ENCODE measurements at regions not wholly inside any gene's neighbourhood (a gene's known extent, or its start where the extent isn't known, plus 50 kb on each side); places are given as distances from the start of the nearest gene placed in this dataset.

DNA sequence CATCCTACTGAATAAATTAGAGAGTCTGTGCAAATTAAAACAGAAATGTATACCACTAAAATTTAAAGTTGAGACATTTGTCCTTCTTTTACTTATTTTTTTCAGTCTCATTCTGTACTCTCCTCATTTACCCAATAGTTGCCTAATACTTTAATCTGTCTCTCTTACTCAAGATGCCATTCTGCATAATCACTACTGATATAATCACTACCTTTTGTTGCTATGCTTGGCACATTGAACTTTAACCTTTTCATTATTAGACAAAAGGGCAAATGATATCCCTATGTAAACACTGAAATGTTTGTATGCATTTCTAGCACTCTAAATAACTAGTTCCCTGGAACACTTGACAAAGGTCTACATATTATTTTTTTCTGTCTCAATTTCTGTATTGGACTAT lies 1108.3 kb upstream of the FLRT2 start:
- Mint-ChIP-seq H3K27me3 (ENCODE audit: unreplicated experiment) (no peaks in the 10 kb centered on the region), H3K36me3 (ENCODE audit: unreplicated experiment) (peaks cover 5% of the 10 kb centered on the region), H3K27ac (ENCODE audit: unreplicated experiment) (peak overlapping the region; percentile 44), H3K4me1 (ENCODE audit: unreplicated experiment) (peaks cover 32% of the 10 kb centered on the region), H3K9me3 (ENCODE audit: unreplicated experiment) (peaks cover 20% of the 10 kb centered on the region), H3K4me3 (ENCODE audit: unreplicated experiment) (no peak overlapping the region)
- DNase-seq (ENCODE audit: extremely low spot score, unreplicated experiment), result no peak
- TF ChIP-seq, protein P1, sequence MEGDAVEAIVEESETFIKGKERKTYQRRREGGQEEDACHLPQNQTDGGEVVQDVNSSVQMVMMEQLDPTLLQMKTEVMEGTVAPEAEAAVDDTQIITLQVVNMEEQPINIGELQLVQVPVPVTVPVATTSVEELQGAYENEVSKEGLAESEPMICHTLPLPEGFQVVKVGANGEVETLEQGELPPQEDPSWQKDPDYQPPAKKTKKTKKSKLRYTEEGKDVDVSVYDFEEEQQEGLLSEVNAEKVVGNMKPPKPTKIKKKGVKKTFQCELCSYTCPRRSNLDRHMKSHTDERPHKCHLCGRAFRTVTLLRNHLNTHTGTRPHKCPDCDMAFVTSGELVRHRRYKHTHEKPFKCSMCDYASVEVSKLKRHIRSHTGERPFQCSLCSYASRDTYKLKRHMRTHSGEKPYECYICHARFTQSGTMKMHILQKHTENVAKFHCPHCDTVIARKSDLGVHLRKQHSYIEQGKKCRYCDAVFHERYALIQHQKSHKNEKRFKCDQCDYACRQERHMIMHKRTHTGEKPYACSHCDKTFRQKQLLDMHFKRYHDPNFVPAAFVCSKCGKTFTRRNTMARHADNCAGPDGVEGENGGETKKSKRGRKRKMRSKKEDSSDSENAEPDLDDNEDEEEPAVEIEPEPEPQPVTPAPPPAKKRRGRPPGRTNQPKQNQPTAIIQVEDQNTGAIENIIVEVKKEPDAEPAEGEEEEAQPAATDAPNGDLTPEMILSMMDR (IDR thresholded peaks at IDR 0.05), result no peak

DNA sequence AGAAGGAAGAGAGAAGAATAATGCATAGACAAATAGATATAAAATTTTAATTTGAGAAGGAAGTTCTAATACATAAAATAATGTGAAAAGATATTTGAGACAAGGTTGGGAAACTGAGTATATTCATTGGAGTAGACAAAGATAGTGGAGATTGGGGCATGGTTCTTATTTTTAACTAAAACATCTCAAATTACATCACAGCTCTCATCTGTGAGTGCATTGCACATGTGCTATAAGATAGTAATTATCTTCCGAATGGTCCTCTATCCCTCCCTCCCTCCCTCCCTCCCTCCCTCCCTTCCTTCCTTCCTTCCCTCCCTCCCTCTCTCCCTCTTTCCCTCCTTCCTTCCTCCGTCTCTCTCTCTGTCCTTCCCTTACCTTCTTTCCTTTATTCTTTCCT lies 1104.0 kb upstream of the FLRT2 start:
- Mint-ChIP-seq H3K36me3 (ENCODE audit: unreplicated experiment) (no peaks in the 10 kb centered on the region), H3K9me3 (ENCODE audit: unreplicated experiment) (no peaks in the 10 kb centered on the region), H3K27ac (ENCODE audit: unreplicated experiment) (no peak overlapping the region), H3K27me3 (ENCODE audit: unreplicated experiment) (no peaks in the 10 kb centered on the region), H3K4me1 (ENCODE audit: unreplicated experiment) (peaks cover 13% of the 10 kb centered on the region), H3K4me3 (ENCODE audit: unreplicated experiment) (no peak overlapping the region)
- TF ChIP-seq, protein P1 (IDR thresholded peaks at IDR 0.05), result no peak
- no peak for DNase-seq (ENCODE audit: extremely low spot score, unreplicated experiment)

DNA sequence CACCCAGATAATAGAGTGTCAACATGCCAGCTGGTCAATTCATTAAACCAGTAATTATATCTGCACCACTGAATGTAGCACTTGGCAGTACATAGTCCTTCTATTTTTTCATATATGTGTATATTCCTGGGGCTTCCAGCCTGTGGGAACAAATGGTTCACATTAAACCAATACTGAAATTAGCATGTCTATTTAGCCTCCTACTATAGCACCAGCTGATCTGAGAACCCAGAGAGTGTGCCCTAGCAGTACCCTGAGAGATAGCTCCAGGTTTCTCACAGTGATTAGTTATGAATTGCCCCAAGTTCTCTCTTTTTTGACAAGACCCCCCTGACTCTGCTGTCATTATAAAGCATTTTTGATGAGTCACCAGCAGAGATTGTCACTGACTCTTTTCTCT lies 1097.3 kb upstream of the FLRT2 start:
- no peak for DNase-seq (ENCODE audit: extremely low spot score, unreplicated experiment)
- no peaks in the 10 kb centered on the region for H3K27me3 Mint-ChIP-seq (ENCODE audit: unreplicated experiment)
- no peak overlapping the region for H3K4me3 Mint-ChIP-seq (ENCODE audit: unreplicated experiment)

DNA sequence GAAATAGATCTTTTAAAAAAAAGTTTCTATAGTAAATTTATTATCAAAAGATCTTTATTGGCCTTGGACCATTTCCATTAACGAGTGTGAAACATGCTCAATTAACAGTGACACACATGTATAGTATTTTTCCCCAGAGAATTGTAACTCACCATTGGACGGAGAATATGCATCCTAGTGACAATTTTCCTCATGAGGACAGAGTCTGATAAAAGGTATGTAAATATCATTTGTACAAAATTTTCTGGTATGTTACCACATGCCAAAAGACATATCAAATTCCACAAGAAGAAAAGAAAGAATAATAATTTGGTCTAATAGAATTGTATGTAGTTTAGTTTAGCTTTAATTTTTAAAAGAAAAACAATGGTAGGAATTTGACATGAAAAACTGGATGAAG lies 1096.0 kb upstream of the FLRT2 start:
- Mint-ChIP-seq H3K27ac (ENCODE audit: unreplicated experiment) (peak overlapping the region; percentile 62), H3K36me3 (ENCODE audit: unreplicated experiment) (no peaks in the 10 kb centered on the region), H3K27me3 (ENCODE audit: unreplicated experiment) (no peaks in the 10 kb centered on the region), H3K4me1 (ENCODE audit: unreplicated experiment) (peaks cover 58% of the 10 kb centered on the region), H3K4me3 (ENCODE audit: unreplicated experiment) (no peak overlapping the region), H3K9me3 (ENCODE audit: unreplicated experiment) (no peaks in the 10 kb centered on the region)
- no peak for DNase-seq (ENCODE audit: extremely low spot score, unreplicated experiment)
- TF ChIP-seq, protein P1 (IDR thresholded peaks at IDR 0.05), result no peak

More for the DNA sequence above, 1097.3 kb upstream of the FLRT2 start:
- Mint-ChIP-seq H3K9me3 (ENCODE audit: unreplicated experiment) (no peaks in the 10 kb centered on the region), H3K27ac (ENCODE audit: unreplicated experiment) (peak overlapping the region; percentile 24), H3K4me1 (ENCODE audit: unreplicated experiment) (peaks cover 58% of the 10 kb centered on the region), H3K36me3 (ENCODE audit: unreplicated experiment) (no peaks in the 10 kb centered on the region)
- TF ChIP-seq, protein P1 (IDR thresholded peaks at IDR 0.05), result no peak

DNA sequence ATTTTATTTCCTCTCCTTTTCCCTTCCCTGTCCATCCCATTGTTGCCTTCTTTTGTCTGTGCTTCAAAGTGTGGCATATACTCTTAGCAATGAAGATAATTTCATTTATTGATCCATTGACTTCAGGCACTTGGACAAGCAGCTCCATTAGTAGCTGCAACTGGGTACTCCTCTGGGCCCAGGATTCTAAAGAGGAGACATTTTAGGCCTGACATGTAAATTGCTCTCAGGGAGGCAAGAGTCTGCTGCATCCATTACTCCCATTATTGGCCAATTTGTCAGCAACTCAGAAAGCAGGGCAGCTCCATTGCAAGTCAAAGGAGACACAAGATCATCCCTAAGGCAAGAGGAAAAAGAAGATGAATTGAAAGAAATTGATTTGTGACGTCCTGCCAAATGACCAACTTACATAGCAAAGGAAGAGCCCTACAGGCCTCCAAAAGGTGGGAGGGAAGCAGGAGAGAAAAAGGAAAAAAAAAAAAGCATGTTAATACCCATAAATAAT lies 1094.1 kb upstream of the FLRT2 start:
- Mint-ChIP-seq H3K9me3 (ENCODE audit: unreplicated experiment) (no peaks in the 10 kb centered on the region), H3K27me3 (ENCODE audit: unreplicated experiment) (no peaks in the 10 kb centered on the region), H3K27ac (ENCODE audit: unreplicated experiment) (no peak overlapping the region), H3K4me1 (ENCODE audit: unreplicated experiment) (peaks cover 58% of the 10 kb centered on the region), H3K4me3 (ENCODE audit: unreplicated experiment) (no peak overlapping the region), H3K36me3 (ENCODE audit: unreplicated experiment) (no peaks in the 10 kb centered on the region)
- DNase-seq (ENCODE audit: extremely low spot score, unreplicated experiment), result no peak
- TF ChIP-seq, protein P1 (IDR thresholded peaks at IDR 0.05), result no peak

All from osteocyte (in vitro differentiated cells).